ENCODE measurements at regions not wholly inside any gene's neighbourhood (a gene's known extent, or its start where the extent isn't known, plus 50 kb on each side); places are given as distances from the start of the nearest gene placed in this dataset.

- DNase-seq (ENCODE audit: low read depth in 3 of 3), result no peak
These were observed 100.8 kb upstream of the ASAP2 start for GRCh38 chr2:9105601-9106337.

- no peak for DNase-seq (ENCODE audit: low read depth in 3 of 3)
These were observed 100.3 kb upstream of the MBOAT2 start for GRCh38 chr2:9103663-9104277.

- DNase-seq (ENCODE audit: low read depth in 3 of 3), result no peak
These were observed 99.6 kb upstream of the MBOAT2 start for GRCh38 chr2:9102861-9103662.

GRCh38 chr2:9101763-9102425, 98.4 kb upstream of the MBOAT2 start:
- no peak for DNase-seq (ENCODE audit: low read depth in 3 of 3)

GRCh38 chr2:9100080-9100876, 96.8 kb upstream of the MBOAT2 start:
- DNase-seq (ENCODE audit: low read depth in 3 of 3), result no peak

- peak in 2 of 3 donors; percentile 22 to 33 for DNase-seq (ENCODE audit: low read depth in 3 of 3)
These were observed 95.9 kb upstream of the MBOAT2 start for GRCh38 chr2:9099341-9099751.

- DNase-seq (ENCODE audit: low read depth in 3 of 3), result no peak
These were observed 94.4 kb upstream of the MBOAT2 start for GRCh38 chr2:9097892-9098291.

GRCh38 chr2:9097239-9097638, 93.8 kb upstream of the MBOAT2 start:
- DNase-seq (ENCODE audit: low read depth in 3 of 3), result no peak

- DNase-seq (ENCODE audit: low read depth in 3 of 3), result no peak
These were observed 93.3 kb upstream of the MBOAT2 start for GRCh38 chr2:9096761-9097160.

- no peak for DNase-seq (ENCODE audit: low read depth in 3 of 3)
These were observed 92.2 kb upstream of the MBOAT2 start for GRCh38 chr2:9095690-9096089.

- no peak for DNase-seq (ENCODE audit: low read depth in 3 of 3)
These were observed 91.7 kb upstream of the MBOAT2 start for GRCh38 chr2:9095226-9095625.

- no peak for DNase-seq (ENCODE audit: low read depth in 3 of 3)
These were observed 90.6 kb upstream of the MBOAT2 start for GRCh38 chr2:9094117-9094516.

- DNase-seq (ENCODE audit: low read depth in 3 of 3), result no peak
These were observed 89.8 kb upstream of the MBOAT2 start for GRCh38 chr2:9093324-9093723.

GRCh38 chr2:9092383-9093282, 89.1 kb upstream of the MBOAT2 start:
- DNase-seq (ENCODE audit: low read depth in 3 of 3), result no peak

- DNase-seq (ENCODE audit: low read depth in 3 of 3), result no peak
These were observed 88.3 kb upstream of the MBOAT2 start for GRCh38 chr2:9091811-9092210.

GRCh38 chr2:9089831-9090230, 86.3 kb upstream of the MBOAT2 start:
- DNase-seq (ENCODE audit: low read depth in 3 of 3), result no peak

- no peak for DNase-seq (ENCODE audit: low read depth in 3 of 3)
These were observed 83.7 kb upstream of the MBOAT2 start for GRCh38 chr2:9087121-9087681.

- no peak for DNase-seq (ENCODE audit: low read depth in 3 of 3)
These were observed 83.0 kb upstream of the MBOAT2 start for GRCh38 chr2:9086465-9086864.

- DNase-seq (ENCODE audit: low read depth in 3 of 3), result no peak
These were observed 81.9 kb upstream of the MBOAT2 start for GRCh38 chr2:9085353-9085752.

GRCh38 chr2:9083287-9083686, 79.8 kb upstream of the MBOAT2 start:
- DNase-seq (ENCODE audit: low read depth in 3 of 3), result no peak

All from stimulated activated CD4-positive, alpha-beta T cell treated with anti-CD3 and anti-CD28 coated beads, TNF-alpha, amount 100 ng/mL, for 48 hours (primary cell).